VCaP (cell line): ENCODE measurements at regions not wholly inside any gene's neighbourhood (a gene's known extent, or its start where the extent isn't known, plus 50 kb on each side); places are given as distances from the start of the nearest gene placed in this dataset.

Experiments
- H3K27ac ChIP-seq: fragments of 450-650 bp; 2 replicates; pipeline ENCODE4 v1.5.1; 2017
- CTCF ChIP-seq: fragments of 450-650 bp; conservative IDR thresholded peaks from 2 replicates; pipeline ENCODE4 v1.5.1; 2017; ENCODE audit warnings: mild to moderate bottlenecking, moderate library complexity

- H3K27ac ChIP-seq: no peak overlapping the region
- no peak for TF ChIP-seq CTCF
Observed at GRCh38 chr5:2164586-2164985, 281.9 kb upstream of the IRX4 start.

DNA sequence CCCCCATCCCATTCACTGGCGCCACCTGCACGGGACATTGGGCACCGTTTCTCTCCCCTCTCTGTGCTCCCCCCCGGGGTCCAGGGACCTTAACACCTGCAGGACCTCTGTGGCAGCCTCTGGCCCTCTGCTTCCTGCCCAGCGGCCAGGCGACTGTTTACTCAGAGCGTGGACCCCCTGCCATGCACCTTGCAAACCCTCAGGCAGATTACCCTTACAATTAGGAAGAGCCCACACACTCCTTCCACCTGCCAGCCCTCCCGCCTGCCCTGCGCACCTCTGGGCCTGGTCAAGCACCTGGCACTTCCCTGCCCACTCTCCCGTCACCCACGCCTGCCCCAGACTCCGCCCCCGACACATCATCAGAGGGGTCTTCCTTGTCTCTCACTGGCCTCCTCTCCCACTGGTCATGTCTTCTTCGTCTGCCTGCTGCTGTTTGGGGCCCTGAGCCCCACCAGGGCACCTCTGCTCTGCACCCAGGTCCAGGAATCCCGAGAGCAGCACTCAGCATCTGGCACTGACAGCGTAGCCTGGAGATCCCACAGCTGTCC is 281.3 kb upstream of the IRX4 start:
- no peak for TF ChIP-seq CTCF
- no peak overlapping the region for H3K27ac ChIP-seq

DNA sequence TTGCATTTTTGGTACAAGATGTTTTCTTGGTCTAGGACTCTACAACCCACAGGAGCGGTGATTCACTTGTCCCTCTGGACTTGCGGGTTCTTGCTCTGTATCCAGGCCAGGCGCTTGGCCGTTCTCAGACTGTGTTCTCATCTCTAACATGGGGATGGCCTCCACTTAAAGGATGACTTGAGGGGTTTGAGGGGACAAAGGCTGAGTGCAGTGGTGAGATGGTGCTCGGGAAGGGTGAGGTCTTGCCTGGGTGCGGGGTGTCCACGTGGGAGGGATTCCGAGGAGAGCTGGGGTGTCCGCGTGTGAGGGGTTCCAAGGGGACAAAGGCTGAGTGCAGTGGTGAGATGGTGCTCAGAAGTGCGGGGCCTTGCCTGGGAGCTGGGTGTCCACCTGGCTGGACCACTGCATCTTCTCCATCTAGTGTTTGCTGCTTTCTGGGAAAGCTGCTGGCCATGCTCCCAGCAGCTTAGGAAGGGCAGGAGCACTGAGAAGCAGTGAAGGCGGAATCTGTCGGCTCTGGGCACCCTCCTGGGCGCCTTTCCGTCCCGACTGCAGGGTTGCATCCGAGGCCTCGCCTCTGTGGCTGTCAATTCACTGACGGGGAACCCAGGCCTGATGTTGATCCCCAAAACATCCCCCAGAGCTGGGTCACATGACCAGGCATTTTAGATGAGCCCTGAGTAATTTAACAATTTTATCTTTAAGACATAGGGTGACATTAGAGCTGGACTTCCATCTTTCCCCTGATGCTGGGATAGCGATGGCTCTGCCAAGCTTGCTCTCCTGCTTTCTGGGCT is 280.5 kb upstream of the IRX4 start:
- no peak overlapping the region for H3K27ac ChIP-seq
- no peak for TF ChIP-seq CTCF

DNA sequence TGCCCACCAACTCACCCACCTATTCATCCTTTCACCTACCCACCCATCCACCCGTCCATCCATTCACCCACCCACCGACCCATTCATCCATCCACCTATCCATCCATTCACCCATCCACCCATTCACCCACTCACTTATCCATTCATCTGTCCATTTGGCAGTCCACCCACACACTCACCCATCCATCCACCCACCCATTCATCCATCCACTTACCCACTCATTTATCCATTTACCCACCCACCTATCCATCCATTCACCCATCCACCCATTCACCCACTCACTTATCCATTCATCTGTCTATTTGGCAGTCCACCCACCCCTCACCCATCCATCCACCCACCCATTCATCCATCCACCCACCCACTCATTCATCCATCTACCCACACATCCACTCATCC is 278.1 kb upstream of the IRX4 start:
- TF ChIP-seq CTCF: no peak
- H3K27ac ChIP-seq: no peak overlapping the region

DNA sequence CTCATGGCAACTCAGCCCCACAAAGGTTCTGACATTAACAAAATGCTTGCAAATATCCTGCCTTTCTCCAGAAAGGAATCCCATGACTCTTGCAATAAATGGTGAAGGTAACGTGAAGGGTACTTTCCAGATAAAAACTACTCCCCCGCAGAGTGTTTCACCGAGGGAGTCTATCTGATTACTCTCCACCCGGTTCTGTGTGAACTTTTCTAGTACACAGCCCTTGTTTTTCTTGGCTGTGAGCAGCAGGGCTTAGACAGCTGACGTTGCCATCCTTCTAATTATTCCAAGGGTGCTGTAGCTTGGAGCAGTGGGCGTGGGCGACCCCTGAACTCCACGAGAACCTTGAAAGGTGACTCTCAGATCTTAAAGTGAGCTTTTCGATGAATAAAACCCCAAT is 276.0 kb upstream of the IRX4 start:
- no peak for TF ChIP-seq CTCF
- H3K27ac ChIP-seq: no peak overlapping the region

DNA sequence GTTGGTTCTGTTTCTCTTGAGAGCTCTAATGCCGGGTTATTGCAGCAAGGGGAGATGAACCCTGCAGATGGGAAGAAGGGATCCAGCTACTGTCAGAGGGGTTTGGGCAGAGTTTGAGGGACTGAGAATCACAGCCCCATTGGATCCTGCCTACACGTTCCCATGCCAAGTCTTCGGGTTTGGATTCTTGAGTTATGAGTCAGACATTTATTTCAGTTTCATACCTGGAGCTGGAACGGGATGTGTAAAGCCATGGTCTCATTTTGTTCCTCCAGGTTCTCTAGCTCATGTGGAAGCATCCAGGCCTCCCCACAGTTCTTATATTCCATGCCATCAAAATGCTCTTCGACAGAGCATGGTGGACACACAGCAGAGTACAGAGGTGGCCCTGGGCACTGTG is 275.4 kb upstream of the IRX4 start:
- TF ChIP-seq CTCF: no peak
- H3K27ac ChIP-seq: no peak overlapping the region

- H3K27ac ChIP-seq: no peak overlapping the region
- TF ChIP-seq CTCF: no peak
Observed at GRCh38 chr5:2157372-2157771, 274.6 kb upstream of the IRX4 start.
